Endodermal cell (in vitro differentiated cells): ENCODE measurements at regions not wholly inside any gene's neighbourhood (a gene's known extent, or its start where the extent isn't known, plus 50 kb on each side); places are given as distances from the start of the nearest gene placed in this dataset.

Experiments
- DNase-seq: peaks from one replicate; pipeline ENCODE4 v3.0.0-alpha.2; 2017
- H3K27ac ChIP-seq: 2 replicates; pipeline ENCODE4 v1.5.1; 2013; ENCODE audit warnings: mild to moderate bottlenecking, low read depth, low read length, moderate library complexity
- H3K27me3 ChIP-seq: 2 replicates; pipeline ENCODE4 v1.6.1; 2013; ENCODE audit warnings: mild to moderate bottlenecking, low read length, moderate library complexity; ENCODE audit not compliant: insufficient read depth, control insufficient read depth, poor library complexity, severe bottlenecking
- H3K36me3 ChIP-seq: 2 replicates; pipeline ENCODE4 v1.7.0; 2013; ENCODE audit warnings: mild to moderate bottlenecking, low read length, moderate library complexity; ENCODE audit not compliant: control insufficient read depth, insufficient read depth
- H3K4me1 ChIP-seq: one replicate; pipeline ENCODE4 v1.7.0; 2013; ENCODE audit warnings: low read length; ENCODE audit not compliant: control insufficient read depth, insufficient read depth
- H3K4me3 ChIP-seq: 2 replicates; pipeline ENCODE4 v1.5.1; 2013; ENCODE audit warnings: mild to moderate bottlenecking, low read length, moderate library complexity
- H3K9ac ChIP-seq: 2 replicates; pipeline ENCODE4 v1.6.1; 2013; ENCODE audit warnings: mild to moderate bottlenecking, low read length, moderate library complexity; ENCODE audit not compliant: poor library complexity, severe bottlenecking; ENCODE audit errors: extremely low read depth
- H3K9me3 ChIP-seq: 2 replicates; pipeline ENCODE4 v1.6.1; 2013; ENCODE audit warnings: mild to moderate bottlenecking, low read length, moderate library complexity; ENCODE audit not compliant: control insufficient read depth
- H3K27ac Mint-ChIP-seq: 2 replicates; pipeline ENCODE4 v1.8.0; 2020; ENCODE audit warnings: mixed read lengths
- H3K27me3 Mint-ChIP-seq: 2 replicates; pipeline ENCODE4 v1.8.0; 2021; ENCODE audit warnings: mild to moderate bottlenecking, mixed read lengths; ENCODE audit not compliant: insufficient read depth
- H3K36me3 Mint-ChIP-seq: 2 replicates; pipeline ENCODE4 v1.8.0; 2020; ENCODE audit warnings: low read depth, mixed read lengths
- H3K4me1 Mint-ChIP-seq: 2 replicates; pipeline ENCODE4 v1.8.0; 2020; ENCODE audit warnings: mixed read lengths
- H3K4me3 Mint-ChIP-seq: 2 replicates; pipeline ENCODE4 v1.8.0; 2020; ENCODE audit warnings: mild to moderate bottlenecking, moderate library complexity, mixed read lengths
- H3K9me3 Mint-ChIP-seq: 2 replicates; pipeline ENCODE4 v1.8.0; 2020; ENCODE audit warnings: mild to moderate bottlenecking, mixed read lengths
- CTCF ChIP-seq: fragments of 200-600 bp; sonication (generic); conservative IDR thresholded peaks from 2 replicates; pipeline ENCODE4 v1.5.0; 2021; ENCODE audit warnings: antibody characterized with exemption, mild to moderate bottlenecking
- WGBS, 2 experiments: methylation state at CpG; one replicate each; pipeline versions ENCODE4 v1.1.5 to v1.1.7; 2013; ENCODE audit warnings: missing lambda C conversion rate in 2 of 2, mixed read lengths in 1 of 2; ENCODE audit not compliant: insufficient coverage in 1 of 2, insufficient read length in 1 of 2; 5-methylcytosine and 5-hydroxymethylcytosine counted together

- H3K4me1 Mint-ChIP-seq, result no peaks in the 10 kb centered on the region
- no peaks in the 10 kb centered on the region for H3K4me1 ChIP-seq
- 24 to 52% methylated on average over 2 to 3 of the region's 3 CpGs for WGBS, 2 experiments
- no peaks in the 10 kb centered on the region for H3K27me3 Mint-ChIP-seq
- H3K36me3 ChIP-seq, result no peaks in the 10 kb centered on the region
- no peaks in the 10 kb centered on the region for H3K27me3 ChIP-seq
- no peak overlapping the region for H3K9ac ChIP-seq
- H3K27ac Mint-ChIP-seq, result no peak overlapping the region
- H3K36me3 Mint-ChIP-seq, result no peaks in the 10 kb centered on the region
- no peak overlapping the region for H3K4me3 ChIP-seq
- H3K27ac ChIP-seq, result no peak overlapping the region
- TF ChIP-seq CTCF, result no peak
- H3K9me3 ChIP-seq, result no peaks in the 10 kb centered on the region
- DNase-seq, result no peak
- H3K4me3 Mint-ChIP-seq, result no peak overlapping the region
- no peaks in the 10 kb centered on the region for H3K9me3 Mint-ChIP-seq
These were observed 220.9 kb downstream of the SLC7A11 start for GRCh38 chr4:138021139-138021830.

- no peak overlapping the region for H3K4me3 ChIP-seq
- no peak for DNase-seq
- 94 to 100% methylated on average over 1 to 4 of the region's 6 CpGs for WGBS, 2 experiments
- H3K4me1 ChIP-seq, result no peaks in the 10 kb centered on the region
- no peaks in the 10 kb centered on the region for H3K9me3 ChIP-seq
- H3K4me3 Mint-ChIP-seq, result no peak overlapping the region
- H3K36me3 Mint-ChIP-seq, result no peaks in the 10 kb centered on the region
- no peaks in the 10 kb centered on the region for H3K36me3 ChIP-seq
- no peak for TF ChIP-seq CTCF
- no peak overlapping the region for H3K9ac ChIP-seq
- H3K27me3 Mint-ChIP-seq, result no peaks in the 10 kb centered on the region
- H3K27ac Mint-ChIP-seq, result no peak overlapping the region
- no peak overlapping the region for H3K27ac ChIP-seq
- H3K9me3 Mint-ChIP-seq, result no peaks in the 10 kb centered on the region
- H3K27me3 ChIP-seq, result no peaks in the 10 kb centered on the region
- no peaks in the 10 kb centered on the region for H3K4me1 Mint-ChIP-seq
These were observed 227.4 kb downstream of the SLC7A11 start for GRCh38 chr4:138014590-138015288.

GRCh38 chr4:138013625-138014024 is 228.5 kb downstream of the SLC7A11 start:
- Mint-ChIP-seq H3K27ac (no peak overlapping the region), H3K27me3 (no peaks in the 10 kb centered on the region), H3K4me3 (no peak overlapping the region), H3K9me3 (no peaks in the 10 kb centered on the region), H3K4me1 (no peaks in the 10 kb centered on the region), H3K36me3 (no peaks in the 10 kb centered on the region)
- no peak for TF ChIP-seq CTCF
- WGBS, 2 experiments, result 97% methylated on average over 3 of the region's 3 CpGs; no CpG with 5 or more reads in 1 of the 2 experiments
- Histone ChIP-seq H3K27ac (no peak overlapping the region), H3K9ac (no peak overlapping the region), H3K9me3 (no peaks in the 10 kb centered on the region), H3K27me3 (no peaks in the 10 kb centered on the region), H3K36me3 (no peaks in the 10 kb centered on the region), H3K4me3 (no peak overlapping the region), H3K4me1 (no peaks in the 10 kb centered on the region)
- DNase-seq, result no peak
